A673 (cell line): ENCODE measurements at regions not wholly inside any gene's neighbourhood (a gene's known extent, or its start where the extent isn't known, plus 50 kb on each side); places are given as distances from the start of the nearest gene placed in this dataset.
A peak's percentile ranks its signal among the peaks of the same experiment; 100 is the strongest.

Experiments used
- BruUV-seq: library from RNA; stranded (reverse); fragments of 400-500 nt; replicated peaks from 2 replicates; lab custom pipeline; 2021; lab: Mats Ljungman, UMichigan
- CTCF ChIA-PET: fragments of 300-600 bp; sonication (Branson Sonifier 250); formaldehyde crosslinking; loops from one replicate; lab custom pipeline; 2022; ENCODE audit warnings: antibody characterized with exemption; lab: Charles Lee
- POLR2A ChIA-PET: fragments of 300-600 bp; sonication (Branson Sonifier 250); formaldehyde crosslinking; loops from one replicate; lab custom pipeline; 2022; ENCODE audit warnings: antibody characterized with exemption; ENCODE audit not compliant: low non-redundant PET; lab: Charles Lee
- DNase-seq: peaks from one replicate; pipeline ENCODE4 v3.0.0-alpha.2; 2015; ENCODE audit warnings: low spot score
- H3K27ac ChIP-seq: fragments of 200-600 bp; sonication (generic); 2 replicates; pipeline ENCODE4 v1.5.1; 2016; ENCODE audit warnings: mixed run types, low read depth, mild to moderate bottlenecking, mixed read lengths, antibody characterized with exemption, low read length; ENCODE audit not compliant: poor library complexity, severe bottlenecking
- H3K27me3 ChIP-seq: fragments of 200-600 bp; sonication (generic); replicated peaks from 2 replicates; pipeline ENCODE4 v1.6.1; 2017; ENCODE audit warnings: mixed run types, low read depth, mild to moderate bottlenecking, mixed read lengths, antibody characterized with exemption, low read length; ENCODE audit not compliant: insufficient read depth, poor library complexity
- H3K36me3 ChIP-seq: fragments of 200-600 bp; sonication (generic); 2 replicates; pipeline ENCODE4 v1.6.1; 2016; ENCODE audit warnings: mixed run types, mild to moderate bottlenecking, mixed read lengths, antibody characterized with exemption, low read length; ENCODE audit not compliant: insufficient read depth, poor library complexity, severe bottlenecking
- H3K4me1 ChIP-seq: fragments of 200-600 bp; sonication (generic); 2 replicates; pipeline ENCODE4 v1.6.1; 2017; ENCODE audit warnings: mixed run types, mild to moderate bottlenecking, mixed read lengths, antibody characterized with exemption, low read length; ENCODE audit not compliant: insufficient read depth, poor library complexity, severe bottlenecking
- H3K4me3 ChIP-seq: fragments of 200-600 bp; sonication (generic); 2 replicates; pipeline ENCODE4 v1.5.1; 2016; ENCODE audit warnings: low read depth, mixed run types, mild to moderate bottlenecking, mixed read lengths, low read length; ENCODE audit not compliant: poor library complexity, severe bottlenecking
- H3K9me3 ChIP-seq: fragments of 200-600 bp; sonication (generic); 2 replicates; pipeline ENCODE4 v1.6.1; 2016; ENCODE audit warnings: mixed run types, low read depth, mild to moderate bottlenecking, mixed read lengths, antibody characterized with exemption, low read length; ENCODE audit not compliant: poor library complexity, severe bottlenecking
- CTCF ChIP-seq: fragments of 300-800, 200-600 bp; sonication (generic); conservative IDR thresholded peaks from 2 replicates; pipeline ENCODE4 v1.5.1; 2017; ENCODE audit warnings: low read depth, mild to moderate bottlenecking, antibody characterized with exemption, low read length, moderate library complexity, mixed read lengths
- EZH2 ChIP-seq: fragments of 200-600 bp; sonication (generic); IDR thresholded peaks from 2 replicates; pipeline ENCODE4 v1.6.1; 2017; ENCODE audit warnings: borderline replicate concordance, low read depth, mild to moderate bottlenecking, mixed read lengths, antibody characterized with exemption, low read length; ENCODE audit not compliant: poor library complexity, severe bottlenecking
- intact Hi-C: fragments of 100-400 bp; cut with micrococcal nuclease; formaldehyde crosslinking; loops from one replicate; pipeline ENCODE4 v1.10.0; 2022; ENCODE audit not compliant: unreplicated experiment

GRCh38 chr9:87443461-87443860 is 54.2 kb upstream of the DAPK1 start:
- DNase-seq, result no peak
- TF ChIP-seq CTCF (no peak), EZH2 (no peak)
- Histone ChIP-seq H3K27me3 (no peaks in the 10 kb centered on the region), H3K4me3 (no peak overlapping the region), H3K36me3 (no peaks in the 10 kb centered on the region), H3K27ac (no peak overlapping the region), H3K9me3 (no peaks in the 10 kb centered on the region), H3K4me1 (no peaks in the 10 kb centered on the region)
- intact Hi-C loops, result no loop called here
- ChIA-PET POLR2A (no interaction called here), CTCF (no interaction called here)
- no TSS peak for BruUV-seq

DNA sequence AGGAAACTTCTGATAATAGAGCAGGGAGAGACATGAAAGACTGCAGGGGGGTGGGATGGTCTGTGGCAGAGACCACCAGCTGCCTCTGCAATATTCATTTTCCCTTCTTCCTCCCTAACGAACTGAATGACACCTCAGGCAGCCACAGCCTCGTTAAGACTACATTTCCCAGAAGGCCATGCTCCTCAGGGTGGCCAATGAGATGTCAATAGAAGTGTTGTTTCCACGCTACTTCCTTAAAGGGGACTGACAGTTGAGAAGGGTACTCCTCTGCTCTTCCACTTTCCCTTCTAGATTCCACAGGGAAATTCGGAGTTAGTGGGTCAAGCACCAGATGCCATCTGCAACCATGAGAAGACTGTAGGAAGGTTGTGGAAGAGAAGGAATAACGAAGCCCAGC is 52.0 kb upstream of the DAPK1 start:
- H3K4me1 ChIP-seq, result no peaks in the 10 kb centered on the region
- no peaks in the 10 kb centered on the region for H3K9me3 ChIP-seq
- BruUV-seq, result no TSS peak
- intact Hi-C loops, result no loop called here
- no peaks in the 10 kb centered on the region for H3K27me3 ChIP-seq
- TF ChIP-seq EZH2 (no peak), CTCF (no peak)
- no peaks in the 10 kb centered on the region for H3K36me3 ChIP-seq
- ChIA-PET POLR2A (no interaction called here), CTCF (no interaction called here)
- H3K4me3 ChIP-seq, result no peak overlapping the region
- no peak overlapping the region for H3K27ac ChIP-seq
- peak; percentile 69 for DNase-seq

- intact Hi-C loops, result no loop called here
- Histone ChIP-seq H3K27ac (no peak overlapping the region), H3K4me3 (no peak overlapping the region), H3K9me3 (no peaks in the 10 kb centered on the region), H3K4me1 (no peaks in the 10 kb centered on the region), H3K36me3 (no peaks in the 10 kb centered on the region), H3K27me3 (no peaks in the 10 kb centered on the region)
- no TSS peak for BruUV-seq
- POLR2A ChIA-PET, result no interaction called here
- DNase-seq, result no peak
- TF ChIP-seq EZH2 (no peak), CTCF (no peak)
- CTCF ChIA-PET, result no interaction called here
These were observed 51.1 kb upstream of the DAPK1 start for GRCh38 chr9:87446527-87446926.
